HG02763 (cell line): ENCODE measurements at regions not wholly inside any gene's neighbourhood (a gene's known extent, or its start where the extent isn't known, plus 50 kb on each side); places are given as distances from the start of the nearest gene placed in this dataset.

ENCODE experiments used
- ATAC-seq: cut with Tn5 transposase; IDR thresholded peaks from one replicate; pipeline ENCODE4 v1.9.1; 2021; ENCODE audit warnings: mild to moderate bottlenecking, moderate library complexity; ENCODE audit not compliant: unreplicated experiment

- no peak for ATAC-seq
These were observed 119.5 kb upstream of the KLF6 start for GRCh38 chr10:3904419-3904960.

GRCh38 chr10:3902809-3903410 is 117.9 kb upstream of the KLF6 start:
- peak; percentile 12 for ATAC-seq

GRCh38 chr10:3902054-3902808 is 117.2 kb upstream of the KLF6 start:
- peak; percentile 94 for ATAC-seq

- no peak for ATAC-seq
These were observed 116.4 kb upstream of the KLF6 start for GRCh38 chr10:3901370-3901769.

GRCh38 chr10:3900391-3900790 is 115.4 kb upstream of the KLF6 start:
- ATAC-seq, result no peak

- ATAC-seq, result no peak
These were observed 113.8 kb upstream of the KLF6 start for GRCh38 chr10:3898821-3899220.

GRCh38 chr10:3897156-3897555 is 112.1 kb upstream of the KLF6 start:
- ATAC-seq, result no peak

- ATAC-seq, result no peak
These were observed 111.2 kb upstream of the KLF6 start for GRCh38 chr10:3896161-3896560.

- ATAC-seq, result no peak
These were observed 110.1 kb upstream of the KLF6 start for GRCh38 chr10:3895045-3895631.

- no peak for ATAC-seq
These were observed 109.0 kb upstream of the KLF6 start for GRCh38 chr10:3893901-3894563.

GRCh38 chr10:3892440-3893425 is 107.7 kb upstream of the KLF6 start:
- no peak for ATAC-seq

GRCh38 chr10:3891396-3891795 is 106.4 kb upstream of the KLF6 start:
- ATAC-seq, result no peak

GRCh38 chr10:3890602-3891352 is 105.8 kb upstream of the KLF6 start:
- ATAC-seq, result no peak

GRCh38 chr10:3889961-3890522 is 105.0 kb upstream of the KLF6 start:
- ATAC-seq, result no peak

- ATAC-seq, result peak; percentile 73
These were observed 103.0 kb upstream of the KLF6 start for GRCh38 chr10:3887885-3888476.

- ATAC-seq, result no peak
These were observed 102.4 kb upstream of the KLF6 start for GRCh38 chr10:3887404-3887803.

GRCh38 chr10:3886641-3887251 is 101.7 kb upstream of the KLF6 start:
- no peak for ATAC-seq

- ATAC-seq, result no peak
These were observed 101.2 kb upstream of the KLF6 start for GRCh38 chr10:3886191-3886590.
